NT2/D1 (cell line): ENCODE measurements at regions not wholly inside any gene's neighbourhood (a gene's known extent, or its start where the extent isn't known, plus 50 kb on each side); places are given as distances from the start of the nearest gene placed in this dataset.

Source experiments
- SUZ12 ChIP-seq: IDR thresholded peaks from 2 replicates; pipeline ENCODE4 v1.6.1; 2011; ENCODE audit not compliant: insufficient read length, insufficient read depth; ENCODE audit errors: extremely low read depth
- YY1 ChIP-seq: IDR thresholded peaks from 2 replicates; pipeline ENCODE4 v1.6.1; 2011; ENCODE audit not compliant: insufficient read length, insufficient read depth
- ZNF274 ChIP-seq: IDR thresholded peaks from 2 replicates; pipeline ENCODE4 v1.6.1; 2011; ENCODE audit warnings: mild to moderate bottlenecking, low read depth, low read length

DNA sequence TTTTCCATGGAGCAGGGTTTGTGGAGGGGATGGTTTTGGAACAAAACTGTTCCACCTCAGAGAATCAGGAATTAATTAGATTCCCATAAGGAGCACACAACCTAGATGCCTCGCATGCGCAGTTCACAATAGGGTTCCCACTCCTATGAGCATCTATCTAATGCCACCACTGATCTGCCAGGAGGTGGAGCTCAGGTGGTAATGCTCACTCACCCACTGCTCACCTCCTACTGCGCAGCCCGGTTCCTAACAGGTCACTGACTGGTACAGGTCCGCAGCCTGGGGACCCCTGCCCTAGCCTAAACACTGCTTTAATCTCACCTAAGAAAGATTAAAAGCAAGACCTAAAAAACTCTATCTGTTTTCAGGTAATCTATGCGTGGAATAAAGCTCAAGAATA lies 553.0 kb downstream of the JRKL start:
- no peak for TF ChIP-seq YY1
- no peak for TF ChIP-seq ZNF274
- TF ChIP-seq SUZ12, result no peak
